B cell (primary cell): ENCODE measurements at regions not wholly inside any gene's neighbourhood (a gene's known extent, or its start where the extent isn't known, plus 50 kb on each side); places are given as distances from the start of the nearest gene placed in this dataset.

Experiments
- ATAC-seq: fragments of 200-7000 bp; cut with Tn5 transposase; one replicate; pipeline ENCODE4 v1.10.0; 2021; ENCODE audit warnings: low read depth, mild to moderate bottlenecking, moderate number of reproducible peaks, moderate library complexity
- CTCF ChIA-PET: fragments of 350-600 bp; sonication (Branson Sonifier 250); formaldehyde crosslinking; loops from one replicate; lab custom pipeline; 2021; ENCODE audit warnings: antibody characterized with exemption, inconsistent platforms; lab: Charles Lee
- POLR2A ChIA-PET: fragments of 350-600 bp; sonication (Branson Sonifier 250); formaldehyde crosslinking; loops from one replicate; lab custom pipeline; 2021; ENCODE audit warnings: antibody characterized with exemption; lab: Charles Lee
- DNase-seq: peaks from one replicate; pipeline ENCODE4 v3.0.0; 2013
- H2AFZ ChIP-seq: 2 replicates; pipeline ENCODE4 v1.6.1; 2012; ENCODE audit warnings: mild to moderate bottlenecking, low read depth, low read length; ENCODE audit not compliant: insufficient read depth, poor library complexity, severe bottlenecking
- H3K27ac ChIP-seq, 2 donors: 1 replicate in 1 of 2; 2 replicates in 1 of 2; pipeline ENCODE4 v1.5.1; 2012 to 2013; ENCODE audit warnings: low read length in 2 of 2, mild to moderate bottlenecking in 2 of 2, moderate library complexity in 1 of 2
- H3K27me3 ChIP-seq, 4 experiments: fragments of 200-600 bp in 1 of 4; sonication (generic) in 1 of 4; replicated peaks in 1 of 4; 1 replicate in 2 of 4; 2 replicates in 2 of 4; pipeline versions ENCODE4 v1.6.1 to v1.7.0; 2013 to 2016; ENCODE audit warnings: low read length in 3 of 4, mild to moderate bottlenecking in 2 of 4, mixed read lengths in 1 of 4, moderate library complexity in 1 of 4; ENCODE audit not compliant: insufficient read depth in 4 of 4, control insufficient read depth in 3 of 4; ENCODE audit errors: control extremely low read depth in 1 of 4
- H3K36me3 ChIP-seq, 2 experiments: replicated peaks in 1 of 2; 1 replicate in 1 of 2; 2 replicates in 1 of 2; pipeline versions ENCODE4 v1.6.1 to v1.7.1; 2013; ENCODE audit warnings: low read length in 1 of 2; ENCODE audit not compliant: insufficient read depth in 2 of 2, control insufficient read depth in 1 of 2; ENCODE audit errors: control extremely low read depth in 1 of 2, extremely low read depth in 1 of 2
- H3K4me1 ChIP-seq, 2 donors: fragments of 200-600 bp in 1 of 2; sonication (generic) in 1 of 2; 1 replicate in 1 of 2; 2 replicates in 1 of 2; pipeline versions ENCODE4 v1.5.1 to v1.6.1; 2013 to 2017; ENCODE audit warnings: low read length in 2 of 2; ENCODE audit not compliant: control insufficient read depth in 2 of 2, insufficient read depth in 2 of 2
- H3K4me2 ChIP-seq: replicated peaks from 2 replicates; pipeline ENCODE3; 2012; ENCODE audit warnings: mild to moderate bottlenecking, low read depth, low read length; ENCODE audit not compliant: poor library complexity, severe bottlenecking
- H3K4me3 ChIP-seq, 5 experiments: fragments of 200-600 bp in 1 of 5; sonication (generic) in 1 of 5; 1 replicate in 3 of 5; 2 replicates in 2 of 5; pipeline versions ENCODE4 v1.5.1 to v1.7.0; 2011 to 2016; ENCODE audit warnings: low read length in 4 of 5, mild to moderate bottlenecking in 4 of 5, low read depth in 2 of 5, control low read depth in 1 of 5, moderate library complexity in 1 of 5; ENCODE audit not compliant: insufficient read depth in 1 of 5; ENCODE audit errors: control extremely low read depth in 1 of 5, extremely low read depth in 1 of 5
- H3K79me2 ChIP-seq: fragments of 200-600 bp; sonication (generic); one replicate; pipeline ENCODE4 v1.6.0; 2016; ENCODE audit warnings: low read length; ENCODE audit not compliant: control insufficient read depth, insufficient read depth
- H3K9ac ChIP-seq: fragments of 200-600 bp; sonication (generic); 2 replicates; pipeline ENCODE4 v1.6.1; 2017; ENCODE audit warnings: mild to moderate bottlenecking, low read length, moderate library complexity
- H3K9me3 ChIP-seq, 3 donors: one replicate each; pipeline versions ENCODE4 v1.6.1 to v1.7.1; 2013; ENCODE audit warnings: low read length in 2 of 3; ENCODE audit not compliant: control insufficient read depth in 2 of 3, insufficient read depth in 1 of 3; ENCODE audit errors: control extremely low read depth in 1 of 3
- H4K20me1 ChIP-seq: 2 replicates; pipeline ENCODE4 v1.6.0; 2012; ENCODE audit warnings: mild to moderate bottlenecking, low read length; ENCODE audit not compliant: insufficient read depth, control insufficient read depth, poor library complexity, severe bottlenecking
- H3K27ac Mint-ChIP-seq: one replicate; pipeline ENCODE4 v1.8.0; 2021; ENCODE audit warnings: mixed read lengths
- H3K27me3 Mint-ChIP-seq: one replicate; pipeline ENCODE4 v1.8.0; 2021; ENCODE audit warnings: mixed read lengths
- H3K4me1 Mint-ChIP-seq: one replicate; pipeline ENCODE4 v1.8.0; 2021; ENCODE audit warnings: mixed read lengths
- H3K4me3 Mint-ChIP-seq: one replicate; pipeline ENCODE4 v1.8.0; 2021; ENCODE audit warnings: mixed read lengths
- H3K9me3 Mint-ChIP-seq: one replicate; pipeline ENCODE4 v1.8.0; 2022; ENCODE audit warnings: mixed read lengths; ENCODE audit not compliant: insufficient read depth
- CTCF ChIP-seq: fragments of 200-600 bp; IDR thresholded peaks from one replicate; pipeline ENCODE4 v1.8.0; 2022; ENCODE audit warnings: antibody characterized with exemption, mild to moderate bottlenecking
- EZH2 ChIP-seq: IDR thresholded peaks from 2 replicates; pipeline ENCODE4 v1.6.1; 2012; ENCODE audit warnings: borderline replicate concordance, low read depth, mild to moderate bottlenecking, moderate library complexity, low read length; ENCODE audit not compliant: insufficient read depth, poor library complexity, severe bottlenecking
- WGBS: methylation state at CpG from one replicate; pipeline ENCODE4 v1.1.5; 2013; ENCODE audit warnings: missing lambda C conversion rate; ENCODE audit not compliant: insufficient coverage; 5-methylcytosine and 5-hydroxymethylcytosine counted together
- intact Hi-C: fragments of 100-400 bp; cut with micrococcal nuclease; formaldehyde crosslinking; loops from one replicate; pipeline ENCODE4 v1.10.0; 2022

DNA sequence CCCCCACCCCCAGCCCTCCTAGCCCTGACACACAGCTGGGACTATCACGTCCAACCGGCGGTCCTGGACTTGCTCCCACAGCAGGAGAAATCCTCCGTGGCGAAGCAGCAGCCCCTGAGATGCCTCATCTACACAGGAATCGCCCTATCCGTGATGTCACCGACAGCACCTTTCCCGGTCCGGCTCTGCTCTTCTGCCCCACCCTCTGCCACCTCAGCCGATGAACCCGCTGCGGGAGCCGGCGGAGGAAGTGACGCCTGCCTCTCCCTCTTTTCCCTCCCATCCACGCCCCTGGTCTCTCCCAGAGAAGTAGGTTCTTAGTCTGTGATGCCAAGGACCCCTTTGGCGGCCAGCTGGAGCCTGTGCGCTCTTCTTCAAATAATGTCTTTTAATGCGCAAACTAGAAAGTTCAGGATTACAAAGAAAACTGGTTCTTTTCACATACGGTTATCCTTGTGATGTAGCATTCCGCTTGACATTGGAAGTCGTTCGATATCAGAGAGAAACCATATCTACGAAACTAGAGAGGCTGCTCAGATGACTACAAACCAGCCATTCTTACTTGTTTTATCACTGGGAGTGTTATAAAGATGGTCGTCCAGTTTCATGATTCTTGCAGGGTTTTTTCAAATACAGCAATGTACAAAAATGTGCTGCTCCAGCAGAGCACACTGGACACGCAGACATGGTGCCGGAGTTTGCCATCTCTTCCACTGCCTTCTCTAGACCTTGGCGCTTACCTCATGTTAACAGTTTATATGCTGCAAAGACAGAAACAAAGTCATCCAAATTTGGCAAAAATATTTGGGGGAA lies 120.3 kb downstream of the PPIAL4G start:
- peak overlapping the region; percentile 88 for H3K4me3 Mint-ChIP-seq
- H3K9me3 ChIP-seq, result no peaks in the 10 kb centered on the region
- intact Hi-C loops, result no loop called here
- ChIA-PET CTCF (interaction anchor here (1.0 kb wide), 1 partner anchor 9 kb away, joined by 5 read pairs; no protein-coding TSS in a partner anchor), POLR2A (no interaction called here)
- H3K9ac ChIP-seq, result no peak overlapping the region
- H3K9me3 Mint-ChIP-seq, result no peaks in the 10 kb centered on the region
- H3K27me3 Mint-ChIP-seq, result peaks cover 39% of the 10 kb centered on the region
- no peak for ATAC-seq
- peak overlapping the region; percentile 46 for H2AFZ ChIP-seq
- H3K4me1 Mint-ChIP-seq, result peaks cover 23% of the 10 kb centered on the region
- H3K4me2 ChIP-seq, result no peak overlapping the region
- H3K27ac ChIP-seq, result no peak overlapping the region
- no peaks in the 10 kb centered on the region for H3K36me3 ChIP-seq
- peaks cover 0 to 35% (median 14%) of the 10 kb centered on the region in 4 experiments for H3K27me3 ChIP-seq
- H3K79me2 ChIP-seq, result no peaks in the 10 kb centered on the region
- peaks cover 11 to 15% of the 10 kb centered on the region in 2 donors for H3K4me1 ChIP-seq
- H4K20me1 ChIP-seq, result no peaks in the 10 kb centered on the region
- H3K4me3 ChIP-seq, result no peak overlapping the region
- 40% methylated on average over 27 of the region's 29 CpGs for WGBS
- H3K27ac Mint-ChIP-seq, result peak overlapping the region; percentile 4
- DNase-seq, result peak; percentile 32
- TF ChIP-seq EZH2 (no peak), CTCF (no peak)

DNA sequence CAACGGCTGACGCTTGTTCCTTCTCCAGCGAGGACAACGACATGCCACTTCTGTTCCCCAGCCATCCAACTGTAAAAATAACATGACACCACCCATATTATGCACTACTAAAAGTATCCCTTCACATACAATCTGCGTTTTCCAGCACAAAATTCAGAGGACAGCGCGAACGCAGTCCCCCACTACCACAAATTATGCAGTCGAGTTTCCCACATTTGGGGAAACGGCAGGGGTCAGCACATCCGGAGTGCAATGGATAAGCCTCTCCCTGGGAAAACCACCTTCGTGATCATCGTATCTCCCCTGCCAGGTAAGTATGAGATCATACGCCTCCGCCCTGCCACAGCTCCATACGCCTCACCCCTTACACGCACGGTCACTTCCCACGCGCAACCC lies 120.9 kb downstream of the PPIAL4G start:
- Mint-ChIP-seq H3K27ac (peak overlapping the region; percentile 54), H3K4me1 (peaks cover 23% of the 10 kb centered on the region), H3K9me3 (no peaks in the 10 kb centered on the region), H3K27me3 (peaks cover 45% of the 10 kb centered on the region), H3K4me3 (peak overlapping the region; percentile 88)
- H3K4me1 ChIP-seq, result peaks cover 11 to 15% of the 10 kb centered on the region in 2 donors
- H3K79me2 ChIP-seq, result no peaks in the 10 kb centered on the region
- no peaks in the 10 kb centered on the region for H4K20me1 ChIP-seq
- no peaks in the 10 kb centered on the region for H3K9me3 ChIP-seq
- ChIA-PET POLR2A (no interaction called here), CTCF (interaction anchor here (1.0 kb wide), 1 partner anchor 10 kb away, joined by 5 read pairs; no protein-coding TSS in a partner anchor)
- DNase-seq, result no peak
- WGBS, result 10% methylated on average over 11 of the region's 20 CpGs
- intact Hi-C loops, result no loop called here
- TF ChIP-seq EZH2 (no peak), CTCF (no peak)
- peak overlapping the region; percentile 57 for H3K4me2 ChIP-seq
- no peaks in the 10 kb centered on the region for H3K36me3 ChIP-seq
- ATAC-seq, result peak; percentile 14
- peak overlapping the region; percentile 34 for H2AFZ ChIP-seq
- H3K4me3 ChIP-seq, result peak overlapping the region in 3 of 5 experiments; percentile 40 to 55 (median 44)
- H3K9ac ChIP-seq, result peak overlapping the region; percentile 59
- no peak overlapping the region for H3K27ac ChIP-seq
- H3K27me3 ChIP-seq, result peaks cover 0 to 41% (median 15%) of the 10 kb centered on the region in 4 experiments
